WI38 (cell line): ENCODE measurements at regions not wholly inside any gene's neighbourhood (a gene's known extent, or its start where the extent isn't known, plus 50 kb on each side); places are given as distances from the start of the nearest gene placed in this dataset.
"Not testable (repeated sequence)": the region's sequence is repeated elsewhere in the genome, so short reads cannot be mapped to it uniquely, and the experiment has no call there.

Source experiments
- H3K4me3 ChIP-seq: 2 replicates; pipeline ENCODE4 v1.5.1; 2011; ENCODE audit warnings: low read depth, mild to moderate bottlenecking, control low read depth, low read length
- CTCF ChIP-seq: IDR thresholded peaks from 2 replicates; pipeline ENCODE4 v1.5.1; 2012; ENCODE audit warnings: low read depth, mild to moderate bottlenecking, control low read depth, low read length

GRCh38 chr5:101721543-101721942, 574.5 kb downstream of the SLCO4C1 start:
- no peak for TF ChIP-seq CTCF
- H3K4me3 ChIP-seq, result no peak overlapping the region

- no peak overlapping the region for H3K4me3 ChIP-seq
- no peak for TF ChIP-seq CTCF
Measured at GRCh38 chr5:101720033-101720432, 576.1 kb downstream of the SLCO4C1 start.

- no peak overlapping the region for H3K4me3 ChIP-seq
- TF ChIP-seq CTCF, result no peak
Measured at GRCh38 chr5:101717721-101718120, 578.4 kb downstream of the SLCO4C1 start.

GRCh38 chr5:101716941-101717340, 579.1 kb downstream of the SLCO4C1 start:
- no peak for TF ChIP-seq CTCF
- H3K4me3 ChIP-seq, result no peak overlapping the region

- H3K4me3 ChIP-seq, result not testable (repeated sequence)
Measured at GRCh38 chr5:101715790-101716189, 580.3 kb downstream of the SLCO4C1 start.

- no peak for TF ChIP-seq CTCF
Measured at GRCh38 chr5:101689306-101689705, 606.8 kb downstream of the SLCO4C1 start.

GRCh38 chr5:101688156-101688555, 607.9 kb downstream of the SLCO4C1 start:
- no peak for TF ChIP-seq CTCF
- H3K4me3 ChIP-seq, result no peak overlapping the region

More at GRCh38 chr5:101689306-101689705, 606.8 kb downstream of the SLCO4C1 start:
- H3K4me3 ChIP-seq, result no peak overlapping the region

GRCh38 chr5:101687349-101687985, 608.6 kb downstream of the SLCO4C1 start:
- no peak overlapping the region for H3K4me3 ChIP-seq
- TF ChIP-seq CTCF, result no peak
